Small intestine (tissue), 7 donors: ENCODE measurements at regions not wholly inside any gene's neighbourhood (a gene's known extent, or its start where the extent isn't known, plus 50 kb on each side); places are given as distances from the start of the nearest gene placed in this dataset.
"Not testable (repeated sequence)": the region's sequence is repeated elsewhere in the genome, so short reads cannot be mapped to it uniquely, and the experiment has no call there.

Source experiments
- DNase-seq, 2 donors: peaks; one replicate each; pipeline versions ENCODE4 v3.0.0 to v3.0.0-alpha.2; 2013
- FAIRE-seq: peaks from 2 replicates; lab custom pipeline; 2012; peaks lifted over from hg19 to GRCh38; lab: Jason Lieb, UNC
- H3K27ac ChIP-seq, 3 donors: one replicate each; pipeline ENCODE4 v1.5.1; 2013; ENCODE audit warnings: low read length in 2 of 3, mild to moderate bottlenecking in 2 of 3, control low read depth in 1 of 3, inconsistent platforms in 1 of 3, low read depth in 1 of 3, moderate library complexity in 1 of 3
- H3K27me3 ChIP-seq, 3 donors: one replicate each; pipeline ENCODE4 v1.6.1; 2013; ENCODE audit warnings: low read length in 3 of 3, inconsistent platforms in 1 of 3; ENCODE audit not compliant: control insufficient read depth in 3 of 3, insufficient read depth in 3 of 3
- H3K36me3 ChIP-seq, 3 donors: one replicate each; pipeline ENCODE4 v1.6.1; 2013; ENCODE audit warnings: low read length in 3 of 3, inconsistent platforms in 1 of 3, low read depth in 1 of 3, mild to moderate bottlenecking in 1 of 3, moderate library complexity in 1 of 3; ENCODE audit not compliant: control insufficient read depth in 3 of 3, insufficient read depth in 2 of 3
- H3K4me1 ChIP-seq, 3 donors: one replicate each; pipeline ENCODE4 v1.6.1; 2013; ENCODE audit warnings: low read length in 2 of 3, inconsistent platforms in 1 of 3, low read depth in 1 of 3, mild to moderate bottlenecking in 1 of 3, moderate library complexity in 1 of 3; ENCODE audit not compliant: control insufficient read depth in 3 of 3, insufficient read depth in 2 of 3
- H3K4me3 ChIP-seq, 3 donors: one replicate each; pipeline ENCODE4 v1.5.1; 2013; ENCODE audit warnings: low read length in 3 of 3, control low read depth in 1 of 3, inconsistent platforms in 1 of 3, low read depth in 1 of 3, mild to moderate bottlenecking in 1 of 3, moderate library complexity in 1 of 3
- H3K9me3 ChIP-seq, 2 donors: one replicate each; pipeline ENCODE4 v1.6.1; 2013; ENCODE audit warnings: low read depth in 1 of 2, low read length in 1 of 2; ENCODE audit not compliant: control insufficient read depth in 2 of 2, insufficient read depth in 1 of 2
- WGBS, 3 donors: extraction: QIAGEN DNeasy Blood & Tissue Kit; methylation state at CpG; one replicate each; pipeline ENCODE4 v1.1.7; 2013; 5-methylcytosine and 5-hydroxymethylcytosine counted together
- donor health status: healthy with polysubstance abuse.
- donor health status: control.
- donor health status: control.
- donor health status: Bipolar disorder and iron deficiency.
- donor health status: healthy.

- Histone ChIP-seq H3K9me3 (peaks cover 0 to 3% of the 10 kb centered on the region in 2 donors), H3K4me3 (no peak overlapping the region), H3K27ac (no peak overlapping the region), H3K27me3 (no peaks in the 10 kb centered on the region), H3K4me1 (no peaks in the 10 kb centered on the region), H3K36me3 (no peaks in the 10 kb centered on the region)
- 72 to 77% (median 75%) methylated on average over 14 of the region's 14 CpGs for WGBS, 3 donors
- FAIRE-seq = no peak
- DNase-seq = no peak
These were observed 226.1 kb downstream of the SHOX start for GRCh38 chrX:856566-857290.

GRCh38 chrX:853304-853703 lies 222.7 kb downstream of the SHOX start:
- FAIRE-seq = no peak
- Histone ChIP-seq H3K27me3 (no peaks in the 10 kb centered on the region), H3K36me3 (no peaks in the 10 kb centered on the region), H3K4me3 (no peak overlapping the region), H3K27ac (no peak overlapping the region), H3K9me3 (peaks cover 0 to 3% of the 10 kb centered on the region in 2 donors), H3K4me1 (no peaks in the 10 kb centered on the region)
- 83 to 91% (median 86%) methylated on average over 7 of the region's 7 CpGs for WGBS, 3 donors
- DNase-seq = no peak

GRCh38 chrX:850471-850916 lies 219.9 kb downstream of the SHOX start:
- DNase-seq (no peak), FAIRE-seq (no peak)
- Histone ChIP-seq H3K4me1 (no peaks in the 10 kb centered on the region), H3K36me3 (no peaks in the 10 kb centered on the region), H3K27ac (no peak overlapping the region), H3K27me3 (no peaks in the 10 kb centered on the region), H3K4me3 (no peak overlapping the region), H3K9me3 (peaks cover 0 to 3% of the 10 kb centered on the region in 2 donors)
- WGBS, 3 donors = 0 to 6% (median 4%) methylated on average over 10 to 11 of the region's 11 CpGs

- no peak for FAIRE-seq
These were observed 217.8 kb downstream of the SHOX start for GRCh38 chrX:848386-848785.

GRCh38 chrX:843306-843705 lies 212.7 kb downstream of the SHOX start:
- H3K27ac ChIP-seq = no peak overlapping the region
- H3K27me3 ChIP-seq = no peaks in the 10 kb centered on the region
- FAIRE-seq = no peak
- no peak overlapping the region for H3K4me3 ChIP-seq
- no peaks in the 10 kb centered on the region for H3K36me3 ChIP-seq
- no peak for DNase-seq
- WGBS, 3 donors = 62 to 76% (median 75%) methylated on average over 12 to 13 of the region's 13 CpGs
- H3K9me3 ChIP-seq = no peaks in the 10 kb centered on the region
- no peaks in the 10 kb centered on the region for H3K4me1 ChIP-seq

More at GRCh38 chrX:848386-848785, 217.8 kb downstream of the SHOX start:
- no peaks in the 10 kb centered on the region for H3K27me3 ChIP-seq
- H3K4me1 ChIP-seq = no peaks in the 10 kb centered on the region
- no peak overlapping the region for H3K4me3 ChIP-seq
- H3K36me3 ChIP-seq = no peaks in the 10 kb centered on the region
- H3K27ac ChIP-seq = no peak overlapping the region
- no peak for DNase-seq
- no peaks in the 10 kb centered on the region for H3K9me3 ChIP-seq
- WGBS, 3 donors = 53 to 61% (median 61%) methylated on average over 6 of the region's 6 CpGs

GRCh38 chrX:840556-840955 lies 210.0 kb downstream of the SHOX start:
- WGBS, 3 donors = 70 to 79% (median 75%) methylated on average over 13 of the region's 13 CpGs
- Histone ChIP-seq H3K4me1 (no peaks in the 10 kb centered on the region), H3K27ac (no peak overlapping the region), H3K36me3 (no peaks in the 10 kb centered on the region), H3K9me3 (peaks cover 0 to 12% of the 10 kb centered on the region in 2 donors), H3K27me3 (peaks cover 0 to 1% (median 0%) of the 10 kb centered on the region in 3 donors), H3K4me3 (no peak overlapping the region)
- FAIRE-seq (no peak), DNase-seq (no peak)

GRCh38 chrX:838666-839065 lies 208.1 kb downstream of the SHOX start:
- not testable (repeated sequence) for H3K36me3 ChIP-seq, H3K4me1 ChIP-seq, H3K27ac ChIP-seq, H3K27me3 ChIP-seq, DNase-seq, FAIRE-seq, H3K4me3 ChIP-seq
- WGBS, 3 donors = 60 to 76% (median 74%) methylated on average over 13 of the region's 13 CpGs
- H3K9me3 ChIP-seq = peaks cover 0 to 12% of the 10 kb centered on the region in 2 donors

DNA sequence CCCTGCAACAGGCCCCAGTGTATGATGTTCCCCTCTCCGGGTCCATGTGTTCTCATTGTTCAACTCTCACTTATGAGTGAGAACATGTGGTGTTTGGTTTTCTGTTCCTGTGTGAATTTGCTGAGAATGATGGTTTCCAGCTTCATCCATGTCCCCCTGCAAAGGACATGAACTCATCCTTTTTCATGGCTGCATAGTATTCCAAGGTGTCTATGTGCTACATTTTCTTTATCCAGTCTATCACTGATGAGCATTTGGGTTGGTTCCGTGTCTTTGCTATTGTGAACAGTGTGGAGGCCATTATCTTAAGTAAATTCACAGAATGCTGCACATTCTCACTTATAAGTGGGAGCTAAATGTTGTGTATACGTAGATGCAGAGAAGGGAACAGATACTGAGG lies 205.3 kb downstream of the SHOX start:
- H3K9me3 ChIP-seq = peaks cover 2 to 12% of the 10 kb centered on the region in 2 donors
- DNase-seq, H3K27me3 ChIP-seq, H3K36me3 ChIP-seq, H3K4me1 ChIP-seq, H3K27ac ChIP-seq, H3K4me3 ChIP-seq, FAIRE-seq: not testable (repeated sequence)
- WGBS, 3 donors = 88 to 91% (median 90%) methylated on average over 3 of the region's 3 CpGs
